Ovary (tissue), 7 donors: ENCODE measurements at regions not wholly inside any gene's neighbourhood (a gene's known extent, or its start where the extent isn't known, plus 50 kb on each side); places are given as distances from the start of the nearest gene placed in this dataset.

ENCODE experiments used
- DNase-seq, 5 donors: peaks; one replicate each; pipeline ENCODE4 v3.0.0-alpha.2; 2019 to 2020
- H3K27ac ChIP-seq, 2 donors: fragments of 200-600 bp; one replicate each; pipeline versions ENCODE4 v1.5.1 to v1.8.0; 2019 to 2022
- H3K27me3 ChIP-seq: fragments of 200-600 bp; one replicate; pipeline ENCODE4 v1.8.0; 2022
- H3K36me3 ChIP-seq: fragments of 200-600 bp; sonication (generic); one replicate; pipeline ENCODE4 v1.5.1; 2019
- H3K4me1 ChIP-seq: one replicate; pipeline ENCODE4 v1.8.1; 2013; ENCODE audit warnings: mild to moderate bottlenecking, moderate library complexity; ENCODE audit not compliant: insufficient read depth
- H3K4me3 ChIP-seq: fragments of 200-600 bp; sonication (generic); one replicate; pipeline ENCODE4 v1.5.1; 2017
- H3K9me3 ChIP-seq, 2 donors: fragments of 200-600 bp in 1 of 2; sonication (generic) in 1 of 2; one replicate each; pipeline versions ENCODE4 v1.5.1 to v1.8.1; 2013 to 2019; ENCODE audit warnings: mild to moderate bottlenecking in 1 of 2, moderate library complexity in 1 of 2
- EP300 ChIP-seq: sonication (generic); formaldehyde crosslinking; IDR thresholded peaks from one replicate; pipeline ENCODE4 v1.6.1; 2017; ENCODE audit warnings: antibody characterized with exemption
- POLR2A ChIP-seq: fragments of 450-650 bp; IDR thresholded peaks from one replicate; pipeline ENCODE4 v1.6.1; 2017; ENCODE audit warnings: antibody characterized with exemption, mild to moderate bottlenecking, moderate library complexity
- WGBS, 3 donors: extraction: QIAGEN DNeasy Blood & Tissue Kit in 1 of 3; methylation state at CpG; one replicate each; pipeline versions ENCODE4 v1.1.5 to v1.1.7; 2013 to 2017; 5-methylcytosine and 5-hydroxymethylcytosine counted together
- intact Hi-C, 4 donors: fragments of 100-400 bp; cut with DNase I; formaldehyde crosslinking; loops; one replicate each; pipeline versions ENCODE4 v1.11.0 to v1.15.1; 2022 to 2023
- TF ChIP-seq, protein P1 (sequence below), 3 donors: fragments of 450-650 bp in 2 of 3; fragments of 200-600 bp in 1 of 3; IDR thresholded peaks; one replicate each; pipeline versions ENCODE4 v1.5.1 to v1.8.0; 2016 to 2022; ENCODE audit warnings: antibody characterized with exemption in 3 of 3, mild to moderate bottlenecking in 1 of 3
- donor health status: DM: no; HTN: no; CAD: no; lungs with moderate emphysema.
- donor health status: DM: no; HTN: no; CAD: no.
- donor health status: Bipolar disorder and iron deficiency.
- donor health status: DM: no; HTN: no; CAD: no.
- donor health status: DM: yes; HTN: yes; CAD: no.

DNA sequence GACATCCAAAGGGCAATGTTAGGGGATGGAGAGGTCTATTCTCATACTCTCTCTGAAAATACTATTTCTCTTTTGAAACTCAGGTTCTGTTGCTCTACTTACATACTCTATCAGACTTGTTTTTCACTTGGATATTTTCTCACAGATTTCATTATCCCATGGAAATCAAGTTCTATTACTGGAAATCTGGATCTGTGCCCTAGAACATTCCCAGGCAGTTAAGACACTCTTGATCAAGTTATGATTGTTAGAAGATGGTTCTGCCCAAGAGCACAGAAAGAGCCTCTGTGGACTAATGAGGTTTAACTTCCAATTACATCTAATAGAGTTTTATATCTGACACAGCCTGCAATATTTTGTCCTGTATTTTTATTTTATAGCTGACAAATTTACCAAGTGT is 591.0 kb upstream of the ATP2B1 start:
- TF ChIP-seq POLR2A (no peak), EP300 (no peak)
- TF ChIP-seq, protein P1, sequence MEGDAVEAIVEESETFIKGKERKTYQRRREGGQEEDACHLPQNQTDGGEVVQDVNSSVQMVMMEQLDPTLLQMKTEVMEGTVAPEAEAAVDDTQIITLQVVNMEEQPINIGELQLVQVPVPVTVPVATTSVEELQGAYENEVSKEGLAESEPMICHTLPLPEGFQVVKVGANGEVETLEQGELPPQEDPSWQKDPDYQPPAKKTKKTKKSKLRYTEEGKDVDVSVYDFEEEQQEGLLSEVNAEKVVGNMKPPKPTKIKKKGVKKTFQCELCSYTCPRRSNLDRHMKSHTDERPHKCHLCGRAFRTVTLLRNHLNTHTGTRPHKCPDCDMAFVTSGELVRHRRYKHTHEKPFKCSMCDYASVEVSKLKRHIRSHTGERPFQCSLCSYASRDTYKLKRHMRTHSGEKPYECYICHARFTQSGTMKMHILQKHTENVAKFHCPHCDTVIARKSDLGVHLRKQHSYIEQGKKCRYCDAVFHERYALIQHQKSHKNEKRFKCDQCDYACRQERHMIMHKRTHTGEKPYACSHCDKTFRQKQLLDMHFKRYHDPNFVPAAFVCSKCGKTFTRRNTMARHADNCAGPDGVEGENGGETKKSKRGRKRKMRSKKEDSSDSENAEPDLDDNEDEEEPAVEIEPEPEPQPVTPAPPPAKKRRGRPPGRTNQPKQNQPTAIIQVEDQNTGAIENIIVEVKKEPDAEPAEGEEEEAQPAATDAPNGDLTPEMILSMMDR (IDR thresholded peaks at IDR 0.05), result no peak
- Histone ChIP-seq H3K4me3 (no peak overlapping the region), H3K9me3 (no peaks in the 10 kb centered on the region), H3K27ac (no peak overlapping the region), H3K36me3 (no peaks in the 10 kb centered on the region), H3K27me3 (no peaks in the 10 kb centered on the region), H3K4me1 (no peaks in the 10 kb centered on the region)
- intact Hi-C loops, result no loop called here
- DNase-seq, result no peak

DNA sequence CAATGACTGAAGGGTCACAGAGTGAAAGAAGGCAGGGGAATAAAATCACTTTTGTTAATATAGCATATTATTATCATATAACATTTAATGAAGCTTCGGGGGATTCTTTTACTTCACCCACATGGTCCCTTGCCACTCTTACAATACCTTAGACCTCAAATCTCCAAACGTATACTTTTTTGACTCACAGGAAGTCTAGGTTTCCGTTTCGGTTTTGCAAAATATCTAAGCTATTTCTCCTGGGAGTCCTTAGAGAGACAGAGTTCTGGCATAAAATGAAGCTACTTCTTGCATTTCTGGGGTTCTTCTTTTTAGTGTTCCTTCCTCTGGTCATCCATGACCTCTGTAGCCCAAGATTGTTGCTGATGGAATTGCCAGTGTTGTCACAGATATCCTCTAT is 590.5 kb upstream of the ATP2B1 start:
- H3K36me3 ChIP-seq, result no peaks in the 10 kb centered on the region
- TF ChIP-seq, protein P1 (IDR thresholded peaks at IDR 0.05), result no peak
- TF ChIP-seq POLR2A (no peak), EP300 (no peak)

GRCh38 chr12:90298289-90298948 is 589.8 kb upstream of the ATP2B1 start:
- WGBS, 3 donors, result 93 to 96% (median 94%) methylated on average over 2 of the region's 2 CpGs
- Histone ChIP-seq H3K9me3 (no peaks in the 10 kb centered on the region), H3K4me3 (no peak overlapping the region), H3K4me1 (no peaks in the 10 kb centered on the region), H3K27ac (no peak overlapping the region), H3K36me3 (no peaks in the 10 kb centered on the region), H3K27me3 (no peaks in the 10 kb centered on the region)
- no peak for DNase-seq
- TF ChIP-seq POLR2A, result no peak
- TF ChIP-seq EP300, result no peak
- TF ChIP-seq, protein P1 (IDR thresholded peaks at IDR 0.05), result no peak
- intact Hi-C loops, result no loop called here

More for the DNA sequence above, 590.5 kb upstream of the ATP2B1 start:
- Histone ChIP-seq H3K4me3 (no peak overlapping the region), H3K9me3 (no peaks in the 10 kb centered on the region), H3K27me3 (no peaks in the 10 kb centered on the region), H3K4me1 (no peaks in the 10 kb centered on the region), H3K27ac (no peak overlapping the region)
- 61 to 77% (median 67%) methylated on average over 4 of the region's 4 CpGs for WGBS, 3 donors
- intact Hi-C loops, result no loop called here
- no peak for DNase-seq

GRCh38 chr12:90295858-90296257 is 587.2 kb upstream of the ATP2B1 start:
- Histone ChIP-seq H3K27ac (no peak overlapping the region), H3K36me3 (no peaks in the 10 kb centered on the region), H3K9me3 (no peaks in the 10 kb centered on the region), H3K4me3 (no peak overlapping the region), H3K4me1 (peaks cover 2% of the 10 kb centered on the region), H3K27me3 (no peaks in the 10 kb centered on the region)
- intact Hi-C loops, result no loop called here
- TF ChIP-seq POLR2A, result no peak
- no peak for TF ChIP-seq EP300
- TF ChIP-seq, protein P1 (IDR thresholded peaks at IDR 0.05), result no peak
- DNase-seq, result no peak
- WGBS, 3 donors, result 66 to 77% (median 71%) methylated on average over 2 of the region's 2 CpGs
